Esophagus squamous epithelium (tissue), 4 donors: ENCODE measurements at regions not wholly inside any gene's neighbourhood (a gene's known extent, or its start where the extent isn't known, plus 50 kb on each side); places are given as distances from the start of the nearest gene placed in this dataset.

Experiments used
- POLR2A ChIP-seq, 4 donors: fragments of 450-650 bp; IDR thresholded peaks; one replicate each; pipeline ENCODE4 v1.6.1; 2017; ENCODE audit warnings: antibody characterized with exemption in 4 of 4, mild to moderate bottlenecking in 4 of 4, moderate library complexity in 3 of 4
- TF ChIP-seq, protein P1 (sequence below), 6 experiments: fragments of 450-650 bp in 4 of 6; fragments of 200-600 bp in 2 of 6; sonication (generic) in 2 of 6; IDR thresholded peaks; one replicate each; pipeline ENCODE4 v1.5.1; 2016 to 2019; ENCODE audit warnings: antibody characterized with exemption in 6 of 6, mild to moderate bottlenecking in 4 of 6, moderate library complexity in 4 of 6

DNA sequence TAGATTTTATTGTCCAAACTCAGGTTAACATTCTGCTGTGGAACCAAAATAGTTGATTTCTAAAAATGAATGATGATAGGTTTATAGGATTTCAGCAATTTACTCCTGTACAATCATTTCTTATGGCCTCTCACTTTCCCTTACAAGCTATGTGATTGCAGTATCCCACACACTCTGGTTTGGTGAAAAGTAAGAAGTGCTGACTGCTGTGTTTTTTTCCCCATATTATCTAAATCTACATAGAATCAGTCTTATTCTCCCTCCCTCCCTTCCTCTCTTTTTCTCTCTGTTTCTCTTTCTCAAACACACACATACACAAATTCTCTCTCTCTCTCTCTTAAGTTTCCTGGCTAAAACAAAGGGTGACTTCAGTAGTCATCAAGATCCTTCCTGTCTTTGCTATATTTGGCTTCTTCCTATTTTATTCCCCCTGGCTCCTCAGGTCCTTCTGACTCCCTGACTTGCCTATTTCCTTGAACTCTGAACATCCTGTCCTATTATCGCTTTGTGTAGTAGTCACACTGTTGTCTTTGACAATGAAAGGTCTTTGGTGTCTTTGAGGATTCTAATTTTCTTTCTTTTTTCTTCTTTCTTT is 55.9 kb upstream of the HAPLN1 start:
- TF ChIP-seq POLR2A (IDR thresholded peaks at IDR 0.05) = no peak
- TF ChIP-seq, protein P1, sequence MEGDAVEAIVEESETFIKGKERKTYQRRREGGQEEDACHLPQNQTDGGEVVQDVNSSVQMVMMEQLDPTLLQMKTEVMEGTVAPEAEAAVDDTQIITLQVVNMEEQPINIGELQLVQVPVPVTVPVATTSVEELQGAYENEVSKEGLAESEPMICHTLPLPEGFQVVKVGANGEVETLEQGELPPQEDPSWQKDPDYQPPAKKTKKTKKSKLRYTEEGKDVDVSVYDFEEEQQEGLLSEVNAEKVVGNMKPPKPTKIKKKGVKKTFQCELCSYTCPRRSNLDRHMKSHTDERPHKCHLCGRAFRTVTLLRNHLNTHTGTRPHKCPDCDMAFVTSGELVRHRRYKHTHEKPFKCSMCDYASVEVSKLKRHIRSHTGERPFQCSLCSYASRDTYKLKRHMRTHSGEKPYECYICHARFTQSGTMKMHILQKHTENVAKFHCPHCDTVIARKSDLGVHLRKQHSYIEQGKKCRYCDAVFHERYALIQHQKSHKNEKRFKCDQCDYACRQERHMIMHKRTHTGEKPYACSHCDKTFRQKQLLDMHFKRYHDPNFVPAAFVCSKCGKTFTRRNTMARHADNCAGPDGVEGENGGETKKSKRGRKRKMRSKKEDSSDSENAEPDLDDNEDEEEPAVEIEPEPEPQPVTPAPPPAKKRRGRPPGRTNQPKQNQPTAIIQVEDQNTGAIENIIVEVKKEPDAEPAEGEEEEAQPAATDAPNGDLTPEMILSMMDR (IDR thresholded peaks at IDR 0.05) = no peak
